Chondrocyte (in vitro differentiated cells): ENCODE measurements at regions not wholly inside any gene's neighbourhood (a gene's known extent, or its start where the extent isn't known, plus 50 kb on each side); places are given as distances from the start of the nearest gene placed in this dataset.

Experiments used
- DNase-seq: peaks from one replicate; pipeline ENCODE4 v3.0.0; 2021; ENCODE audit warnings: mixed read lengths, low spot score
- H3K27ac Mint-ChIP-seq: one replicate; pipeline ENCODE4 v1.8.0; 2021; ENCODE audit warnings: mild to moderate bottlenecking, moderate library complexity, mixed read lengths; ENCODE audit not compliant: unreplicated experiment
- H3K27me3 Mint-ChIP-seq: 2 replicates; pipeline ENCODE4 v1.8.0; 2021; ENCODE audit warnings: low read depth, mixed read lengths
- H3K36me3 Mint-ChIP-seq: 2 replicates; pipeline ENCODE4 v1.8.0; 2021; ENCODE audit warnings: low read depth, mixed read lengths
- H3K4me1 Mint-ChIP-seq: 2 replicates; pipeline ENCODE4 v1.8.0; 2021; ENCODE audit warnings: low read depth, mild to moderate bottlenecking, mixed read lengths
- H3K4me3 Mint-ChIP-seq: one replicate; pipeline ENCODE4 v1.8.0; 2021; ENCODE audit warnings: mild to moderate bottlenecking, moderate library complexity, mixed read lengths; ENCODE audit not compliant: unreplicated experiment
- H3K9me3 Mint-ChIP-seq: 2 replicates; pipeline ENCODE4 v1.8.0; 2021; ENCODE audit warnings: low read depth, mixed read lengths
- CTCF ChIP-seq: fragments of 200-600 bp; sonication (generic); IDR thresholded peaks from 2 replicates; pipeline ENCODE4 v1.5.0; 2021; ENCODE audit warnings: antibody characterized with exemption, mild to moderate bottlenecking, moderate library complexity

GRCh38 chr17:77298811-77299210, 158.0 kb downstream of the SEC14L1 start:
- DNase-seq: no peak
- H3K36me3 Mint-ChIP-seq: peaks cover 3% of the 10 kb centered on the region
- H3K9me3 Mint-ChIP-seq: no peaks in the 10 kb centered on the region
- no peak for TF ChIP-seq CTCF
- no peaks in the 10 kb centered on the region for H3K27me3 Mint-ChIP-seq
- peaks cover 18% of the 10 kb centered on the region for H3K4me1 Mint-ChIP-seq
- no peak overlapping the region for H3K27ac Mint-ChIP-seq
- no peak overlapping the region for H3K4me3 Mint-ChIP-seq

DNA sequence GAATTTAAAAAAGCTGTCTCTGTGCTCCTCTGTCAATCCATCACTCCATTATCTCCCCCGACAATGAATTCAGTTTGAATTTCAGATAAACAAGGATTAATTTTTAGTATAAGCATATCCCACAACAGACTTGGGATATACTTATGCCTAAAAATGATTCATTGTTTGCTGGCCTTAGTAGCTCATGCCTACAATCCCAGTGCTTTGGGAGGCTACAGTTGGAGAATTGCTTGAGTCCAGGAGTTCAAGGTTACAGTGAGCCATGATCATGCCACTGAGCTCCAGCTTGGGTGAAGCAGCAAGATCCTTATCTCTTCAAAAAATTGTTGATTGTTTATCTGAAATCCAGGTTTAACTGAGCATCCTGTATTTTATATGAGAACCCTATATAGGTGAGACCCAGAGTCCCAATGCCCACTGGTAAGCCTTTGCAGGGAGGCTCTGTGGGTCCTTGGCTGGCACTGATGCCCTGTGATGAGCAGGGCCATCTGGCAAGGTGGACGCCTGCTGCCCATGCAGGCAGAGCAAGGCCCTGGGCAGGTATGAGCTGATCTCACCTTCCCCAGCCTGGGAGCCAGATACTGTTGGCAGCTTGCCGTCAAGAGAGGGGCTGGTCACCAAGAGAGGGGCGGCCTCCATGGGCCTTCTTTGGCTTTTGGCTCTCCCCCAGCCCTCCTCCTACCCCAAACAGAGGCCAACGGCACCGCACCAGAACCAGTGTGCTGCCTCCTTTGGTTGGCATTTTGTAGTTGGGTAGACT, 158.7 kb downstream of the SEC14L1 start:
- peaks cover 2% of the 10 kb centered on the region for H3K36me3 Mint-ChIP-seq
- H3K9me3 Mint-ChIP-seq: no peaks in the 10 kb centered on the region
- H3K4me3 Mint-ChIP-seq: no peak overlapping the region
- no peak for DNase-seq
- H3K27ac Mint-ChIP-seq: no peak overlapping the region
- H3K4me1 Mint-ChIP-seq: peaks cover 24% of the 10 kb centered on the region
- no peak for TF ChIP-seq CTCF
- H3K27me3 Mint-ChIP-seq: no peaks in the 10 kb centered on the region

DNA sequence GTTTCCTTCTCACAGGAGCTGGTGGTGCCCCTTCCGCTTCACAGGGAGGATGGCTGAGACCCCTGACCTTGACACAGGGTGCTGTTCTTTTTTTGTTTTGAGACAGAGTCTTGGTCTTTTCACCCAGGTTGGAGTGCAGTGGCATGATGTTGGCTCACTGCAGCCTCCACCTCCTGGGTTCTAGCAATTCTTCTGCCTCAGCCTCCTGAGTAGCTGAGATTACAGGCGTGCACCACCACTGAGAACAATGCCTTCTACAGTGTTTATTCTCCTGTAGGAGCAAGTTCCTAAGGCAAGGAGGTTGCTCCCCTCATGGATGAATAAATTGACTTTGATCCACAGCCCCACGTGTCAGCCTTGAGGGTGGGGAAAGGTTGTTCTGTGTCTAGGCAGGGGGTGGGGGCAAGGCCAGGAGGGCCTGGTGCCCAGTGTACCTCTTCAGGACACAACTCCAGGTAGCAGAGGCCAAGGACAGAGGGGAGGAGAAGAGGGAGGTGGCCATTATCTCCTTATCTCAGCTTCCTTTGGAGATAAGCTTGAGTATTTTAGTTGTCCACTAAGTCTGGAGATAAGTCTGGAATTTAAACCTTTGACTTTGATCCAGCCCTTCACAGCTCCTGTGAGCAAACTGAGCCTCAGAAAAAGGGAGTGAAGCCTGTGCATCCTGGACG, 159.4 kb downstream of the SEC14L1 start:
- H3K36me3 Mint-ChIP-seq: no peaks in the 10 kb centered on the region
- H3K27ac Mint-ChIP-seq: no peak overlapping the region
- H3K9me3 Mint-ChIP-seq: no peaks in the 10 kb centered on the region
- TF ChIP-seq CTCF: no peak
- H3K27me3 Mint-ChIP-seq: no peaks in the 10 kb centered on the region
- no peak for DNase-seq
- H3K4me1 Mint-ChIP-seq: peaks cover 31% of the 10 kb centered on the region
- H3K4me3 Mint-ChIP-seq: no peak overlapping the region

DNA sequence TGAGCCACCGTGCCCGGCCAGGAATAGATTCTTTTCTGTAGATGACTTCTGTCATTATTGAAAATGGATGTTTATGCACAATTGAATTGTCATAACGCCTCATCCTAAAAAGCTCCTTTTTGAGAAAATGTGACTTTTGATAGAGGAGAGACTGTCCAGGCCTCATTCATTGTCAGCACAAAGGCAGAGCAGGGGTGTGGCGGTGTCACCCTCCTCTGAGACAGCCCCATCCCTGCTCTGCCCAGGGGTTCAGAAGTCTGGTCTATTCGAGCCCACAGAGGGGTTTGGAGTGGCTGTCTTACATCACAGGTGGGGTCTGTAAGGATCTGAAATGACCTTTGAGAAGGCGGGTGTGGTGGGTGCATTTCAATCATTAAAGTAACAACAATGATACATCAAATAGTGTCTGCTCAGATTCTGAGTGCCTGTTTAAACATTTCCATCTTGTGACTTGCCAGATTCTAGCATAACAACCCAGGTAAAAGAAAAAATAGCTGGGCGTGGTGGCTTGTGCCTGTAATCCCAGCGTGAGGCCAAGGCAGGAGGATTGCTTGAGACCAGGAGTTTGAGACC, 161.0 kb downstream of the SEC14L1 start:
- Mint-ChIP-seq H3K36me3 (no peaks in the 10 kb centered on the region), H3K27me3 (no peaks in the 10 kb centered on the region), H3K27ac (no peak overlapping the region), H3K4me3 (no peak overlapping the region), H3K4me1 (peaks cover 41% of the 10 kb centered on the region), H3K9me3 (no peaks in the 10 kb centered on the region)
- DNase-seq: no peak
- no peak for TF ChIP-seq CTCF

GRCh38 chr17:77302682-77303081, 161.9 kb downstream of the SEC14L1 start:
- Mint-ChIP-seq H3K27ac (no peak overlapping the region), H3K36me3 (no peaks in the 10 kb centered on the region), H3K27me3 (no peaks in the 10 kb centered on the region), H3K9me3 (no peaks in the 10 kb centered on the region), H3K4me3 (no peak overlapping the region), H3K4me1 (peaks cover 43% of the 10 kb centered on the region)
- no peak for TF ChIP-seq CTCF
- DNase-seq: no peak
